Endothelial cell (in vitro differentiated cells): ENCODE measurements at regions not wholly inside any gene's neighbourhood (a gene's known extent, or its start where the extent isn't known, plus 50 kb on each side); places are given as distances from the start of the nearest gene placed in this dataset.

Experiments used
- DNase-seq: peaks from one replicate; pipeline ENCODE4 v3.0.0; 2021; ENCODE audit warnings: low spot score
- H3K27ac Mint-ChIP-seq: one replicate; pipeline ENCODE4 v1.8.0; 2021; ENCODE audit warnings: mixed read lengths, inconsistent platforms; ENCODE audit not compliant: unreplicated experiment
- H3K27me3 Mint-ChIP-seq: one replicate; pipeline ENCODE4 v1.8.0; 2021; ENCODE audit warnings: mild to moderate bottlenecking, moderate library complexity, mixed read lengths, inconsistent platforms; ENCODE audit not compliant: unreplicated experiment
- H3K36me3 Mint-ChIP-seq: one replicate; pipeline ENCODE4 v1.8.0; 2021; ENCODE audit warnings: mild to moderate bottlenecking, low read depth, mixed read lengths, inconsistent platforms; ENCODE audit not compliant: unreplicated experiment
- H3K4me1 Mint-ChIP-seq: one replicate; pipeline ENCODE4 v1.8.0; 2021; ENCODE audit warnings: mild to moderate bottlenecking, mixed read lengths, inconsistent platforms; ENCODE audit not compliant: unreplicated experiment
- H3K4me3 Mint-ChIP-seq: one replicate; pipeline ENCODE4 v1.8.0; 2021; ENCODE audit warnings: mild to moderate bottlenecking, mixed read lengths, inconsistent platforms; ENCODE audit not compliant: unreplicated experiment
- H3K9me3 Mint-ChIP-seq: one replicate; pipeline ENCODE4 v1.8.0; 2021; ENCODE audit warnings: mixed read lengths, inconsistent platforms; ENCODE audit not compliant: unreplicated experiment
- TF ChIP-seq, protein P1 (sequence below): fragments of 200-600 bp; sonication (generic); IDR thresholded peaks from one replicate; pipeline ENCODE4 v1.5.0; 2021; ENCODE audit warnings: antibody characterized with exemption; ENCODE audit not compliant: unreplicated experiment

DNA sequence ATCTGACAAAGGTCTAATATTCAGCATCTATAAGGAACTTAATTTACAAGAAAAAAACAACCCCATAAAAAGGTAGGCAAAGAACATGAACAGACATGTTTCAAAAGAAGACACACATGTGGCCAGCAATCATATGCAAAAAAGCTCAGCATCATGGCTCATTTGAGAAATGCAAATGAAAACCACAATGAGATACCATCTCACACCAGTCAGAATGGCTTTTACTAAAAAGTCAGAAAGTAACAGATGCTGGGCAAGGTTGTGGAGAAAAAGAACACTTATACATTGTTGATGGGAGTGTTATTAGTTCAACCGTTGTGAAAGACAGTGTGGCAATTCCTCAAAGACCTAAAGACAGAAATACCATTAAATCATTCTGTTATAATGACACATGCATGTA lies 289.9 kb upstream of the MMS22L start:
- H3K9me3 Mint-ChIP-seq = no peaks in the 10 kb centered on the region
- no peak overlapping the region for H3K27ac Mint-ChIP-seq
- TF ChIP-seq, protein P1, sequence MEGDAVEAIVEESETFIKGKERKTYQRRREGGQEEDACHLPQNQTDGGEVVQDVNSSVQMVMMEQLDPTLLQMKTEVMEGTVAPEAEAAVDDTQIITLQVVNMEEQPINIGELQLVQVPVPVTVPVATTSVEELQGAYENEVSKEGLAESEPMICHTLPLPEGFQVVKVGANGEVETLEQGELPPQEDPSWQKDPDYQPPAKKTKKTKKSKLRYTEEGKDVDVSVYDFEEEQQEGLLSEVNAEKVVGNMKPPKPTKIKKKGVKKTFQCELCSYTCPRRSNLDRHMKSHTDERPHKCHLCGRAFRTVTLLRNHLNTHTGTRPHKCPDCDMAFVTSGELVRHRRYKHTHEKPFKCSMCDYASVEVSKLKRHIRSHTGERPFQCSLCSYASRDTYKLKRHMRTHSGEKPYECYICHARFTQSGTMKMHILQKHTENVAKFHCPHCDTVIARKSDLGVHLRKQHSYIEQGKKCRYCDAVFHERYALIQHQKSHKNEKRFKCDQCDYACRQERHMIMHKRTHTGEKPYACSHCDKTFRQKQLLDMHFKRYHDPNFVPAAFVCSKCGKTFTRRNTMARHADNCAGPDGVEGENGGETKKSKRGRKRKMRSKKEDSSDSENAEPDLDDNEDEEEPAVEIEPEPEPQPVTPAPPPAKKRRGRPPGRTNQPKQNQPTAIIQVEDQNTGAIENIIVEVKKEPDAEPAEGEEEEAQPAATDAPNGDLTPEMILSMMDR = no peak
- H3K36me3 Mint-ChIP-seq = no peaks in the 10 kb centered on the region
- no peak for DNase-seq
- no peak overlapping the region for H3K4me3 Mint-ChIP-seq
- H3K4me1 Mint-ChIP-seq = no peaks in the 10 kb centered on the region
- H3K27me3 Mint-ChIP-seq = no peaks in the 10 kb centered on the region

GRCh38 chr6:97586344-97586743 lies 303.3 kb upstream of the MMS22L start:
- Mint-ChIP-seq H3K36me3 (no peaks in the 10 kb centered on the region), H3K9me3 (no peaks in the 10 kb centered on the region), H3K27ac (no peak overlapping the region), H3K4me1 (no peaks in the 10 kb centered on the region), H3K4me3 (no peak overlapping the region), H3K27me3 (no peaks in the 10 kb centered on the region)
- TF ChIP-seq, protein P1 = peak; percentile 9
- peak; percentile 8 for DNase-seq

GRCh38 chr6:97591955-97592354 lies 308.9 kb upstream of the MMS22L start:
- no peak overlapping the region for H3K27ac Mint-ChIP-seq
- H3K4me1 Mint-ChIP-seq = no peaks in the 10 kb centered on the region
- H3K36me3 Mint-ChIP-seq = no peaks in the 10 kb centered on the region
- H3K4me3 Mint-ChIP-seq = no peak overlapping the region
- DNase-seq = no peak
- TF ChIP-seq, protein P1 = no peak
- H3K9me3 Mint-ChIP-seq = no peaks in the 10 kb centered on the region
- H3K27me3 Mint-ChIP-seq = no peaks in the 10 kb centered on the region

- Mint-ChIP-seq H3K4me3 (no peak overlapping the region), H3K4me1 (no peaks in the 10 kb centered on the region), H3K27ac (no peak overlapping the region), H3K27me3 (no peaks in the 10 kb centered on the region), H3K36me3 (no peaks in the 10 kb centered on the region), H3K9me3 (no peaks in the 10 kb centered on the region)
- TF ChIP-seq, protein P1 = no peak
- no peak for DNase-seq
Measured at GRCh38 chr6:97594844-97595243, 311.8 kb upstream of the MMS22L start.

GRCh38 chr6:97621111-97621510 lies 338.1 kb upstream of the MMS22L start:
- no peaks in the 10 kb centered on the region for H3K9me3 Mint-ChIP-seq
- TF ChIP-seq, protein P1 = no peak
- peaks cover 4% of the 10 kb centered on the region for H3K4me1 Mint-ChIP-seq

More at GRCh38 chr6:97621111-97621510, 338.1 kb upstream of the MMS22L start:
- H3K4me3 Mint-ChIP-seq = no peak overlapping the region
- DNase-seq = no peak
- H3K36me3 Mint-ChIP-seq = no peaks in the 10 kb centered on the region
- no peaks in the 10 kb centered on the region for H3K27me3 Mint-ChIP-seq
- no peak overlapping the region for H3K27ac Mint-ChIP-seq
